ENCODE measurements at regions not wholly inside any gene's neighbourhood (a gene's known extent, or its start where the extent isn't known, plus 50 kb on each side); places are given as distances from the start of the nearest gene placed in this dataset.
A peak's percentile ranks its signal among the peaks of the same experiment; 100 is the strongest.

- no peak for DNase-seq (ENCODE audit: low spot score)
Observed at GRCh38 chr6:169339731-169340309, 86.2 kb upstream of the THBS2 start.

GRCh38 chr6:169339025-169339424, 85.4 kb upstream of the THBS2 start:
- no peak for DNase-seq (ENCODE audit: low spot score)

- DNase-seq (ENCODE audit: low spot score) = peak; percentile 16
Observed at GRCh38 chr6:169337886-169338445, 84.3 kb upstream of the THBS2 start.

GRCh38 chr6:169335301-169335700, 81.7 kb upstream of the THBS2 start:
- no peak for DNase-seq (ENCODE audit: low spot score)

GRCh38 chr6:169332250-169332649, 78.6 kb upstream of the THBS2 start:
- DNase-seq (ENCODE audit: low spot score) = no peak

- no peak for DNase-seq (ENCODE audit: low spot score)
Observed at GRCh38 chr6:169328112-169328801, 74.6 kb upstream of the THBS2 start.

GRCh38 chr6:169326067-169326799, 72.6 kb upstream of the THBS2 start:
- DNase-seq (ENCODE audit: low spot score) = peak; percentile 56

- no peak for DNase-seq (ENCODE audit: low spot score)
Observed at GRCh38 chr6:169324656-169325459, 71.2 kb upstream of the THBS2 start.

- no peak for DNase-seq (ENCODE audit: low spot score)
Observed at GRCh38 chr6:169324086-169324485, 70.4 kb upstream of the THBS2 start.

- DNase-seq (ENCODE audit: low spot score) = no peak
Observed at GRCh38 chr6:169323221-169323620, 69.6 kb upstream of the THBS2 start.

GRCh38 chr6:169321546-169321945, 67.9 kb upstream of the THBS2 start:
- DNase-seq (ENCODE audit: low spot score) = no peak

GRCh38 chr6:169320013-169320412, 66.4 kb upstream of the THBS2 start:
- no peak for DNase-seq (ENCODE audit: low spot score)

- no peak for DNase-seq (ENCODE audit: low spot score)
Observed at GRCh38 chr6:169317441-169318202, 64.0 kb upstream of the THBS2 start.

GRCh38 chr6:169316651-169317050, 63.0 kb upstream of the THBS2 start:
- no peak for DNase-seq (ENCODE audit: low spot score)

- no peak for DNase-seq (ENCODE audit: low spot score)
Observed at GRCh38 chr6:169315830-169316614, 62.4 kb upstream of the THBS2 start.

- no peak for DNase-seq (ENCODE audit: low spot score)
Observed at GRCh38 chr6:169313347-169314010, 59.8 kb upstream of the THBS2 start.

- DNase-seq (ENCODE audit: low spot score) = no peak
Observed at GRCh38 chr6:169312658-169313346, 59.2 kb upstream of the THBS2 start.

- no peak for DNase-seq (ENCODE audit: low spot score)
Observed at GRCh38 chr6:169310983-169311382, 57.3 kb upstream of the THBS2 start.
